ENCODE measurements at regions not wholly inside any gene's neighbourhood (a gene's known extent, or its start where the extent isn't known, plus 50 kb on each side); places are given as distances from the start of the nearest gene placed in this dataset.

DNA sequence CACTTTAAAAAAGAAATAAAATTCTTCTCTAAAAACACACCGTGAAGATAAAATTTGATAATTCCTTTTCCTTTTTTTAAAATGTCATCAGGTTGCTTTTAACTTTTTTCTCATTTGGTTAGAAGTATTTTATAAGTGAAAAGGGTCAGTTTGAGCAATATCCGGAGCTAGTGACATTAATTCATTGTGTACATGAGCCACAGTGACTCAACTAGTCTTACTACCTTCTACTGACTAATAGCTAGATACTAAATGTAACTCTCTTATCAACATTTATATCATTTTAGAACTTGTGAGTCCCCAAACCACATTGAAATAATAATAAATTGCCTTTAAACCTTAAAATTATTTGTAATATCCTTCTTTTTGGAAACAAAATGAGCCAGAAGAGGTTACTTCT lies 101.2 kb upstream of the ZBTB20 start:
- DNase-seq = no peak
- Mint-ChIP-seq H3K4me1 (ENCODE audit: low read depth) (no peaks in the 10 kb centered on the region), H3K4me3 (no peak overlapping the region), H3K27ac (no peak overlapping the region), H3K27me3 (no peaks in the 10 kb centered on the region), H3K36me3 (ENCODE audit: low read depth) (no peaks in the 10 kb centered on the region), H3K9me3 (no peaks in the 10 kb centered on the region)
- intact Hi-C loops (cut with micrococcal nuclease) = no loop called here
- TF ChIP-seq, protein P1, sequence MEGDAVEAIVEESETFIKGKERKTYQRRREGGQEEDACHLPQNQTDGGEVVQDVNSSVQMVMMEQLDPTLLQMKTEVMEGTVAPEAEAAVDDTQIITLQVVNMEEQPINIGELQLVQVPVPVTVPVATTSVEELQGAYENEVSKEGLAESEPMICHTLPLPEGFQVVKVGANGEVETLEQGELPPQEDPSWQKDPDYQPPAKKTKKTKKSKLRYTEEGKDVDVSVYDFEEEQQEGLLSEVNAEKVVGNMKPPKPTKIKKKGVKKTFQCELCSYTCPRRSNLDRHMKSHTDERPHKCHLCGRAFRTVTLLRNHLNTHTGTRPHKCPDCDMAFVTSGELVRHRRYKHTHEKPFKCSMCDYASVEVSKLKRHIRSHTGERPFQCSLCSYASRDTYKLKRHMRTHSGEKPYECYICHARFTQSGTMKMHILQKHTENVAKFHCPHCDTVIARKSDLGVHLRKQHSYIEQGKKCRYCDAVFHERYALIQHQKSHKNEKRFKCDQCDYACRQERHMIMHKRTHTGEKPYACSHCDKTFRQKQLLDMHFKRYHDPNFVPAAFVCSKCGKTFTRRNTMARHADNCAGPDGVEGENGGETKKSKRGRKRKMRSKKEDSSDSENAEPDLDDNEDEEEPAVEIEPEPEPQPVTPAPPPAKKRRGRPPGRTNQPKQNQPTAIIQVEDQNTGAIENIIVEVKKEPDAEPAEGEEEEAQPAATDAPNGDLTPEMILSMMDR (IDR thresholded peaks at IDR 0.05) = no peak
- ATAC-seq = no peak
- ChIA-PET POLR2A (no interaction called here), CTCF (no interaction called here)

DNA sequence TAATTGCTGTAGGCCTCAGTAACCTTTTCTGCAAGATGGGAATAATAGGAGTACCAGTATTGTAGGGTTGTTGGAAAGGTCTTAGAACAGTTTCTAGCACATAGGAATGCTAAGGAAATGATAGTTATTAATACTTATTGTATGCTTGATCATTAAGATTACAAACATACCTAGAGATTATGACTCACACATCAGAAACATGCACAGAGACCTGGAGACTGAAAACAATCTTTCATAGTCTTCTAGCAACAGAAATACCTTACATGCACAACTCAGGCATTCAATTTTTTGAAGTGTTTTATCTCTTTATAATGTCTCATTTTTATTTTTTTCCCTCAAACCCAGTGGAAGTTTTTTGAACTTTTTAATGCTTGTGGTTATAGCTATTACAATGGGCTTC lies 104.4 kb upstream of the ZBTB20 start:
- no peak for DNase-seq
- Mint-ChIP-seq H3K4me3 (no peak overlapping the region), H3K9me3 (peaks cover 10% of the 10 kb centered on the region), H3K27me3 (no peaks in the 10 kb centered on the region), H3K27ac (no peak overlapping the region), H3K36me3 (ENCODE audit: low read depth) (no peaks in the 10 kb centered on the region), H3K4me1 (ENCODE audit: low read depth) (no peaks in the 10 kb centered on the region)
- ChIA-PET CTCF (no interaction called here), POLR2A (no interaction called here)
- intact Hi-C loops (cut with micrococcal nuclease) = no loop called here
- TF ChIP-seq, protein P1 (IDR thresholded peaks at IDR 0.05) = no peak
- no peak for ATAC-seq

DNA sequence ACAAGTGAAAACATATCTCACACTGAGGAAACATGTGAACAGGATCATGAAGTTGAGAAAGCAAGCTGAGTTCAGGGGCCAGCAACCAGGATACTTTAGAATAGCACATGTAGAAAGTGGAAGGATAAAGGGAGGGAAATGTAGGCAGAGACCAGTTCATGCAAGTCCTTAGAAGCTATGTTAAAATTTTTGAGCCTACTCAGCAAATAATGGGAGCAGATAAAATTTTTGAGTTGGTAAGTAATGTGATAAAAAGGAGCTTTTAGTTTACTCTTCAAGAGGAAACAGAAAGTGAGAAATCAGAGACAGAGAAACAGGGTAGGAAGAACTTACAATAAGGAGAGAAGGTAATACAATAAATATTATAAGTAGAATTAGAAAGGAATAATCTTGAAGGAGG lies 105.6 kb upstream of the ZBTB20 start:
- POLR2A ChIA-PET = no interaction called here
- H3K9me3 Mint-ChIP-seq = peaks cover 19% of the 10 kb centered on the region
- no peaks in the 10 kb centered on the region for H3K36me3 Mint-ChIP-seq (ENCODE audit: low read depth)
- H3K4me1 Mint-ChIP-seq (ENCODE audit: low read depth) = no peaks in the 10 kb centered on the region
- H3K27ac Mint-ChIP-seq = no peak overlapping the region
- ATAC-seq = no peak
- CTCF ChIA-PET = no interaction called here
- H3K27me3 Mint-ChIP-seq = no peaks in the 10 kb centered on the region
- DNase-seq = no peak
- no peak overlapping the region for H3K4me3 Mint-ChIP-seq
- TF ChIP-seq, protein P1 (IDR thresholded peaks at IDR 0.05) = no peak
- intact Hi-C loops (cut with micrococcal nuclease) = no loop called here

GRCh38 chr3:115254492-115255196 lies 107.6 kb upstream of the ZBTB20 start:
- TF ChIP-seq, protein P1 (IDR thresholded peaks at IDR 0.05) = no peak
- Mint-ChIP-seq H3K36me3 (ENCODE audit: low read depth) (no peaks in the 10 kb centered on the region), H3K4me1 (ENCODE audit: low read depth) (no peaks in the 10 kb centered on the region), H3K27ac (no peak overlapping the region), H3K27me3 (no peaks in the 10 kb centered on the region), H3K4me3 (no peak overlapping the region), H3K9me3 (peaks cover 22% of the 10 kb centered on the region)
- intact Hi-C loops (cut with micrococcal nuclease) = no loop called here
- ChIA-PET CTCF (no interaction called here), POLR2A (no interaction called here)
- ATAC-seq (no peak), DNase-seq (no peak)

GRCh38 chr3:115255197-115255585 lies 108.1 kb upstream of the ZBTB20 start:
- intact Hi-C loops (cut with micrococcal nuclease) = no loop called here
- Mint-ChIP-seq H3K27ac (no peak overlapping the region), H3K4me1 (ENCODE audit: low read depth) (no peaks in the 10 kb centered on the region), H3K27me3 (no peaks in the 10 kb centered on the region), H3K36me3 (ENCODE audit: low read depth) (no peaks in the 10 kb centered on the region), H3K4me3 (no peak overlapping the region), H3K9me3 (peaks cover 22% of the 10 kb centered on the region)
- ChIA-PET POLR2A (no interaction called here), CTCF (no interaction called here)
- TF ChIP-seq, protein P1 (IDR thresholded peaks at IDR 0.05) = no peak
- ATAC-seq (no peak), DNase-seq (no peak)
